ENCODE measurements at regions not wholly inside any gene's neighbourhood (a gene's known extent, or its start where the extent isn't known, plus 50 kb on each side); places are given as distances from the start of the nearest gene placed in this dataset.
A peak's percentile ranks its signal among the peaks of the same experiment; 100 is the strongest.

DNA sequence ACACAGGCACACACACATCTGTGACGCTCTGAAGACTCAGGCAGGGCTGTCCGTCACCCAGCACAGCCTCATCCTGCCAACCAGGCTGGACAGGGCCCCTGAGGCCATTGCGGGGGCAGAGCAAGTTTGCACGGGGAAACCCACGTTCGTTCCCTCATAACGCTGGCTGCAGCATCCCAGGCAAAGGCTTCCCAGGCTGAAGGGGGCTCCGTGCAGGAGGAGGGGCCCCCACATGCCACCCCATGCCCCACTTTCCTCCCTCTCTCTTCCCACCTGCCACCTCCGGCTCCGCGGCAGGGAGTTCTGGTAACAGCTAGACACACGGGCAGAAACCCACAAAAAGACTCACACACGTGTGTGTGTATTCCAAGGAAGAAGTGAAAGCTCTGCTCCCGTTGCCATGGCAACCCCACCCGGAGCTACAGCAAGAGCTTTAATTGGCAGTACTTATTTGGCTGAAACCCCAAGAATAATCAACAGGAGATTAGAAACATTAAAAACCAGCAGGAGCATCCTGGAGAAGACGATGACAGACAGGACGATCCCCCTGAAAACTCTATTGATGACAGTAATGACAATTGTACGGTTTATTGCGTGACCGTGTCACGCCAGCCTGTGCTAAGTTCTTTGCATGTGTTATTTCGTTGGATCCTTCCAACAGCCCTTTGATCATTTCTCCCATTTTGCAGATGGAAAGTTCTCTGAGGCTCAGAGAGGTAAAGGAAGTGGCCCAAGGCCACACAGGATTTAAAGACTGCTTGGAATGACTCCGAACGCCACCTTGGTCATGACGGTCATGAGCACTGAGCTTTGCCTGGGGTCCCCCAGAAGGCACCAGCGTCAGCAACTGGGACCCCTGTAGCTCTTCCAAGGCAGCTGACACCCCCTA is 247.1 kb downstream of the NPHP4 start:
- WGBS (ENCODE audit: insufficient coverage), result 76% methylated on average over 21 of the region's 26 CpGs
- peaks cover 0 to 19% (median 11%) of the 10 kb centered on the region in 4 experiments for H3K4me1 ChIP-seq (ENCODE audit: control extremely low read depth in 1 of 4, control insufficient read depth in 4 of 4, insufficient read depth in 4 of 4, low read length in 3 of 4)
- POLR2A ChIA-PET, result no interaction called here

GRCh38 chr1:5744341-5744740 is 247.9 kb downstream of the NPHP4 start:
- POLR2A ChIA-PET, result no interaction called here
- 81% methylated on average over 2 of the region's 6 CpGs for WGBS (ENCODE audit: insufficient coverage)
- no peak overlapping the region for H3K27ac ChIP-seq (ENCODE audit: insufficient read depth in 1 of 2, low read depth in 1 of 2, low read length in 2 of 2, poor library complexity in 1 of 2, severe bottlenecking in 2 of 2)
- no peaks in the 10 kb centered on the region for H3K36me3 ChIP-seq (ENCODE audit: control insufficient read depth in 4 of 4, insufficient read depth in 4 of 4, low read length in 3 of 4)
- no peak overlapping the region for H3K4me3 ChIP-seq (ENCODE audit: control insufficient read depth in 1 of 7, extremely low read depth in 1 of 7, insufficient read depth in 4 of 7, low read depth in 2 of 7, low read length in 6 of 7)
- DNase-seq, result no peak
- H3K9me3 ChIP-seq (ENCODE audit: control extremely low read depth in 1 of 5, control insufficient read depth in 4 of 5, insufficient read depth in 2 of 5, low read depth in 1 of 5, low read length in 4 of 5), result peaks cover 0 to 3% (median 0%) of the 10 kb centered on the region in 5 experiments
- H3K4me1 ChIP-seq (ENCODE audit: control extremely low read depth in 1 of 4, control insufficient read depth in 4 of 4, insufficient read depth in 4 of 4, low read length in 3 of 4), result peaks cover 0 to 24% (median 11%) of the 10 kb centered on the region in 4 experiments
- CTCF ChIA-PET, result interaction anchor here (0.7 to 3.3 kb wide), 3 partner anchors 8 to 235 kb away, joined by 3 to 20 read pairs (median 5); no protein-coding TSS in a partner anchor
- H3K27me3 ChIP-seq (replicated peaks in 2 of 5; ENCODE audit: control insufficient read depth in 4 of 5, insufficient read depth in 5 of 5, low read length in 4 of 5), result peaks cover 0 to 48% (median 16%) of the 10 kb centered on the region in 5 experiments

More for the DNA sequence above, 247.1 kb downstream of the NPHP4 start:
- H3K4me3 ChIP-seq (ENCODE audit: control insufficient read depth in 1 of 7, extremely low read depth in 1 of 7, insufficient read depth in 4 of 7, low read depth in 2 of 7, low read length in 6 of 7), result no peak overlapping the region
- H3K36me3 ChIP-seq (ENCODE audit: control insufficient read depth in 4 of 4, insufficient read depth in 4 of 4, low read length in 3 of 4), result no peaks in the 10 kb centered on the region
- peaks cover 0 to 3% (median 0%) of the 10 kb centered on the region in 5 experiments for H3K9me3 ChIP-seq (ENCODE audit: control extremely low read depth in 1 of 5, control insufficient read depth in 4 of 5, insufficient read depth in 2 of 5, low read depth in 1 of 5, low read length in 4 of 5)
- no peak for DNase-seq
- no peak overlapping the region for H3K27ac ChIP-seq (ENCODE audit: insufficient read depth in 1 of 2, low read depth in 1 of 2, low read length in 2 of 2, poor library complexity in 1 of 2, severe bottlenecking in 2 of 2)
- H3K27me3 ChIP-seq (replicated peaks in 2 of 5; ENCODE audit: control insufficient read depth in 4 of 5, insufficient read depth in 5 of 5, low read length in 4 of 5), result peaks cover 0 to 42% (median 14%) of the 10 kb centered on the region in 5 experiments
- CTCF ChIA-PET, result interaction anchor here (0.7 to 3.3 kb wide), 15 partner anchors 9 to 235 kb away, joined by 3 to 20 read pairs (median 4); no protein-coding TSS in a partner anchor

- ChIA-PET CTCF (interaction anchor here (0.7 kb wide), 2 partner anchors 9 to 12 kb away, joined by 3 to 4 read pairs; no protein-coding TSS in a partner anchor), POLR2A (no interaction called here)
- no peak overlapping the region for H3K4me3 ChIP-seq (ENCODE audit: control insufficient read depth in 1 of 7, extremely low read depth in 1 of 7, insufficient read depth in 4 of 7, low read depth in 2 of 7, low read length in 6 of 7)
- DNase-seq, result no peak
- no peak overlapping the region for H3K27ac ChIP-seq (ENCODE audit: insufficient read depth in 1 of 2, low read depth in 1 of 2, low read length in 2 of 2, poor library complexity in 1 of 2, severe bottlenecking in 2 of 2)
- H3K36me3 ChIP-seq (ENCODE audit: control insufficient read depth in 4 of 4, insufficient read depth in 4 of 4, low read length in 3 of 4), result no peaks in the 10 kb centered on the region
- peaks cover 0 to 3% (median 0%) of the 10 kb centered on the region in 5 experiments for H3K9me3 ChIP-seq (ENCODE audit: control extremely low read depth in 1 of 5, control insufficient read depth in 4 of 5, insufficient read depth in 2 of 5, low read depth in 1 of 5, low read length in 4 of 5)
- peaks cover 0 to 24% (median 11%) of the 10 kb centered on the region in 4 experiments for H3K4me1 ChIP-seq (ENCODE audit: control extremely low read depth in 1 of 4, control insufficient read depth in 4 of 4, insufficient read depth in 4 of 4, low read length in 3 of 4)
- WGBS (ENCODE audit: insufficient coverage), result 86% methylated on average over 11 of the region's 13 CpGs
- peaks cover 0 to 56% (median 16%) of the 10 kb centered on the region in 5 experiments for H3K27me3 ChIP-seq (replicated peaks in 2 of 5; ENCODE audit: control insufficient read depth in 4 of 5, insufficient read depth in 5 of 5, low read length in 4 of 5)
Measured at GRCh38 chr1:5743435-5744095, 248.7 kb downstream of the NPHP4 start.

GRCh38 chr1:5742801-5743200 is 249.4 kb downstream of the NPHP4 start:
- Histone ChIP-seq H3K36me3 (ENCODE audit: control insufficient read depth in 4 of 4, insufficient read depth in 4 of 4, low read length in 3 of 4) (no peaks in the 10 kb centered on the region), H3K27me3 (replicated peaks in 2 of 5; ENCODE audit: control insufficient read depth in 4 of 5, insufficient read depth in 5 of 5, low read length in 4 of 5) (peaks cover 0 to 59% (median 16%) of the 10 kb centered on the region in 5 experiments), H3K4me3 (ENCODE audit: control insufficient read depth in 1 of 7, extremely low read depth in 1 of 7, insufficient read depth in 4 of 7, low read depth in 2 of 7, low read length in 6 of 7) (no peak overlapping the region), H3K27ac (ENCODE audit: insufficient read depth in 1 of 2, low read depth in 1 of 2, low read length in 2 of 2, poor library complexity in 1 of 2, severe bottlenecking in 2 of 2) (no peak overlapping the region), H3K9me3 (ENCODE audit: control extremely low read depth in 1 of 5, control insufficient read depth in 4 of 5, insufficient read depth in 2 of 5, low read depth in 1 of 5, low read length in 4 of 5) (peaks cover 0 to 3% (median 0%) of the 10 kb centered on the region in 5 experiments), H3K4me1 (ENCODE audit: control extremely low read depth in 1 of 4, control insufficient read depth in 4 of 4, insufficient read depth in 4 of 4, low read length in 3 of 4) (peaks cover 0 to 24% (median 11%) of the 10 kb centered on the region in 4 experiments)
- POLR2A ChIA-PET, result no interaction called here
- 87% methylated on average over 11 of the region's 14 CpGs for WGBS (ENCODE audit: insufficient coverage)
- no peak for DNase-seq
- CTCF ChIA-PET, result no interaction called here

GRCh38 chr1:5742032-5742431 is 250.2 kb downstream of the NPHP4 start:
- Histone ChIP-seq H3K27me3 (replicated peaks in 2 of 5; ENCODE audit: control insufficient read depth in 4 of 5, insufficient read depth in 5 of 5, low read length in 4 of 5) (peaks cover 0 to 62% (median 16%) of the 10 kb centered on the region in 5 experiments), H3K4me1 (ENCODE audit: control extremely low read depth in 1 of 4, control insufficient read depth in 4 of 4, insufficient read depth in 4 of 4, low read length in 3 of 4) (peaks cover 0 to 20% (median 9%) of the 10 kb centered on the region in 4 experiments), H3K4me3 (ENCODE audit: control insufficient read depth in 1 of 7, extremely low read depth in 1 of 7, insufficient read depth in 4 of 7, low read depth in 2 of 7, low read length in 6 of 7) (no peak overlapping the region), H3K9me3 (ENCODE audit: control extremely low read depth in 1 of 5, control insufficient read depth in 4 of 5, insufficient read depth in 2 of 5, low read depth in 1 of 5, low read length in 4 of 5) (peaks cover 0 to 3% (median 0%) of the 10 kb centered on the region in 5 experiments), H3K36me3 (ENCODE audit: control insufficient read depth in 4 of 4, insufficient read depth in 4 of 4, low read length in 3 of 4) (no peaks in the 10 kb centered on the region), H3K27ac (ENCODE audit: insufficient read depth in 1 of 2, low read depth in 1 of 2, low read length in 2 of 2, poor library complexity in 1 of 2, severe bottlenecking in 2 of 2) (no peak overlapping the region)
- POLR2A ChIA-PET, result no interaction called here
- no peak for DNase-seq
- CTCF ChIA-PET, result no interaction called here
- WGBS (ENCODE audit: insufficient coverage), result 80% methylated on average over 3 of the region's 9 CpGs

DNA sequence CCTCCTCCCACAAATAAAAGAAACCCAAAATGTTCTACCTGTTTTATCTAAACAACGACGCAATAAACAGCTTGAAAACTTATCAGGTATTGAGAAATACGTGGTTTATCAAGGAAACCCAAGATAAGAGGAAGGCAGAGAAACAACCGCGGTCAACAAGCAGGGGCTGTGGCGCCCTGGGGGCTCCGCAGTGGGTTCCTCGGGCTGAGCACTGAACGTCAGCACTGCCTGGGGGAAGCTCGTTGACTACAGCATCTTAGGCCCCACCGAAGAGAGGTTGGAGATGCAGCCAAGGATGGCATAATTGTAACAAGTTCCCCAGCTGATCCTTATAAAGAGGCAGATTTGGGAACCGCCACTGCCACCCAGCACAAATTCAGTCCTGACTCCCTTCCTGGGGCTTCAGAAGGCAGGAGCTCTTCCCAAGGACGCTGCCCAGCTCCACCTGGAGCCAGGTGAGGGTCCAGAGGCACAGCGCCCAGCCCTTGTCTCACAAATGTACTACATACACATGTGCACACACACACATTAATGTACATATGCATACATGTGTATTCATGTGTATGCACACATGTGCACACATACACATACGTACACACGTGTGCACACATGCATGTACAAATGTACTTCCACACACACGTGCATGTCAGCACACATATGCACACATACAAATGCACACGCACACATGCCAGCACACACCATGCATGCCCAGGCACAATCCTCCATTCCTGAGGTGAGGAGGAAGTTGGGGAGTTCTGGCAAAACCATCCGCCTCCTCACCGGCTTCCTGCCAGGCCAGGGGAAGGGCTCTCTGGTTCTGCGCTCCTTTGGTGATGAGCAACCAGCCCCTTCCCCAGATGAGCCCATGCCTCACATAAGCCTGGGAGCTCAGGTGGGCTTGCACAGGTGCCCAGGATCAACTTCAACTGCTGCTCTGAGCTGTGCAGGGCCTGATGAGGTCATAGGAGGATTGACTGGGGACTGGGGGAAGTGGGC is 251.1 kb downstream of the NPHP4 start:
- CTCF ChIA-PET, result interaction anchor here (0.8 kb wide), 1 partner anchor 30 kb away, joined by 3 read pairs; no protein-coding TSS in a partner anchor
- Histone ChIP-seq H3K4me3 (ENCODE audit: control insufficient read depth in 1 of 7, extremely low read depth in 1 of 7, insufficient read depth in 4 of 7, low read depth in 2 of 7, low read length in 6 of 7) (no peak overlapping the region), H3K9me3 (ENCODE audit: control extremely low read depth in 1 of 5, control insufficient read depth in 4 of 5, insufficient read depth in 2 of 5, low read depth in 1 of 5, low read length in 4 of 5) (peaks cover 0 to 3% (median 0%) of the 10 kb centered on the region in 5 experiments), H3K27ac (ENCODE audit: insufficient read depth in 1 of 2, low read depth in 1 of 2, low read length in 2 of 2, poor library complexity in 1 of 2, severe bottlenecking in 2 of 2) (no peak overlapping the region), H3K36me3 (ENCODE audit: control insufficient read depth in 4 of 4, insufficient read depth in 4 of 4, low read length in 3 of 4) (no peaks in the 10 kb centered on the region), H3K4me1 (ENCODE audit: control extremely low read depth in 1 of 4, control insufficient read depth in 4 of 4, insufficient read depth in 4 of 4, low read length in 3 of 4) (peaks cover 0 to 11% (median 4%) of the 10 kb centered on the region in 4 experiments), H3K27me3 (replicated peaks in 2 of 5; ENCODE audit: control insufficient read depth in 4 of 5, insufficient read depth in 5 of 5, low read length in 4 of 5) (peaks cover 0 to 62% (median 16%) of the 10 kb centered on the region in 5 experiments)
- WGBS (ENCODE audit: insufficient coverage), result 35% methylated on average over 14 of the region's 21 CpGs
- peak in 2 of 3 donors; percentile 26 to 35 for DNase-seq
- POLR2A ChIA-PET, result no interaction called here
